ENCODE measurements at regions not wholly inside any gene's neighbourhood (a gene's known extent, or its start where the extent isn't known, plus 50 kb on each side); places are given as distances from the start of the nearest gene placed in this dataset.

GRCh38 chr22:48758881-48759875 is 1068.5 kb downstream of the BRD1 start:
- no peak for TF ChIP-seq POLR2A (IDR thresholded peaks at IDR 0.05)
- no peak for TF ChIP-seq CTCF (IDR thresholded peaks at IDR 0.05)
- no peak for TF ChIP-seq EP300 (IDR thresholded peaks at IDR 0.05)
- TF ChIP-seq POLR2AphosphoS5 (IDR thresholded peaks at IDR 0.05) = no peak
